WERI-Rb-1 (cell line): ENCODE measurements at regions not wholly inside any gene's neighbourhood (a gene's known extent, or its start where the extent isn't known, plus 50 kb on each side); places are given as distances from the start of the nearest gene placed in this dataset.

Source experiments
- DNase-seq: peaks from one replicate; pipeline ENCODE4 v3.0.0-alpha.2; 2020
- H3K27ac ChIP-seq: fragments of 250-450 bp; sonication (Bioruptor Pico); 2 replicates; pipeline ENCODE4 v1.5.1; 2020; ENCODE audit warnings: mild to moderate bottlenecking, moderate library complexity
- H3K27me3 ChIP-seq: fragments of 250-450 bp; sonication (Bioruptor Pico); 2 replicates; pipeline ENCODE4 v1.5.1; 2021; ENCODE audit warnings: mild to moderate bottlenecking, low read depth, moderate library complexity; ENCODE audit not compliant: insufficient read depth, severe bottlenecking
- H3K36me3 ChIP-seq: fragments of 250-450 bp; sonication (Bioruptor Pico); 2 replicates; pipeline ENCODE4 v1.5.1; 2020; ENCODE audit warnings: mild to moderate bottlenecking, moderate library complexity
- H3K4me3 ChIP-seq: 2 replicates; pipeline ENCODE4 v1.5.1; 2011; ENCODE audit warnings: low read depth, mild to moderate bottlenecking, control low read depth, low read length
- H3K9me3 ChIP-seq: fragments of 250-450 bp; sonication (Bioruptor Pico); 2 replicates; pipeline ENCODE4 v1.5.1; 2021; ENCODE audit warnings: mild to moderate bottlenecking, moderate library complexity; ENCODE audit not compliant: severe bottlenecking
- TF ChIP-seq, protein P1 (sequence below): IDR thresholded peaks from 2 replicates; pipeline ENCODE4 v1.5.1; 2011; ENCODE audit warnings: low read depth, mild to moderate bottlenecking, control low read depth, inconsistent platforms, low read length

GRCh38 chr11:95365348-95365747 lies 134.3 kb upstream of the SESN3 start:
- Histone ChIP-seq H3K4me3 (no peak overlapping the region), H3K36me3 (no peaks in the 10 kb centered on the region), H3K9me3 (no peaks in the 10 kb centered on the region), H3K27ac (no peak overlapping the region), H3K27me3 (no peaks in the 10 kb centered on the region)
- no peak for DNase-seq
- TF ChIP-seq, protein P1, sequence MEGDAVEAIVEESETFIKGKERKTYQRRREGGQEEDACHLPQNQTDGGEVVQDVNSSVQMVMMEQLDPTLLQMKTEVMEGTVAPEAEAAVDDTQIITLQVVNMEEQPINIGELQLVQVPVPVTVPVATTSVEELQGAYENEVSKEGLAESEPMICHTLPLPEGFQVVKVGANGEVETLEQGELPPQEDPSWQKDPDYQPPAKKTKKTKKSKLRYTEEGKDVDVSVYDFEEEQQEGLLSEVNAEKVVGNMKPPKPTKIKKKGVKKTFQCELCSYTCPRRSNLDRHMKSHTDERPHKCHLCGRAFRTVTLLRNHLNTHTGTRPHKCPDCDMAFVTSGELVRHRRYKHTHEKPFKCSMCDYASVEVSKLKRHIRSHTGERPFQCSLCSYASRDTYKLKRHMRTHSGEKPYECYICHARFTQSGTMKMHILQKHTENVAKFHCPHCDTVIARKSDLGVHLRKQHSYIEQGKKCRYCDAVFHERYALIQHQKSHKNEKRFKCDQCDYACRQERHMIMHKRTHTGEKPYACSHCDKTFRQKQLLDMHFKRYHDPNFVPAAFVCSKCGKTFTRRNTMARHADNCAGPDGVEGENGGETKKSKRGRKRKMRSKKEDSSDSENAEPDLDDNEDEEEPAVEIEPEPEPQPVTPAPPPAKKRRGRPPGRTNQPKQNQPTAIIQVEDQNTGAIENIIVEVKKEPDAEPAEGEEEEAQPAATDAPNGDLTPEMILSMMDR: no peak

DNA sequence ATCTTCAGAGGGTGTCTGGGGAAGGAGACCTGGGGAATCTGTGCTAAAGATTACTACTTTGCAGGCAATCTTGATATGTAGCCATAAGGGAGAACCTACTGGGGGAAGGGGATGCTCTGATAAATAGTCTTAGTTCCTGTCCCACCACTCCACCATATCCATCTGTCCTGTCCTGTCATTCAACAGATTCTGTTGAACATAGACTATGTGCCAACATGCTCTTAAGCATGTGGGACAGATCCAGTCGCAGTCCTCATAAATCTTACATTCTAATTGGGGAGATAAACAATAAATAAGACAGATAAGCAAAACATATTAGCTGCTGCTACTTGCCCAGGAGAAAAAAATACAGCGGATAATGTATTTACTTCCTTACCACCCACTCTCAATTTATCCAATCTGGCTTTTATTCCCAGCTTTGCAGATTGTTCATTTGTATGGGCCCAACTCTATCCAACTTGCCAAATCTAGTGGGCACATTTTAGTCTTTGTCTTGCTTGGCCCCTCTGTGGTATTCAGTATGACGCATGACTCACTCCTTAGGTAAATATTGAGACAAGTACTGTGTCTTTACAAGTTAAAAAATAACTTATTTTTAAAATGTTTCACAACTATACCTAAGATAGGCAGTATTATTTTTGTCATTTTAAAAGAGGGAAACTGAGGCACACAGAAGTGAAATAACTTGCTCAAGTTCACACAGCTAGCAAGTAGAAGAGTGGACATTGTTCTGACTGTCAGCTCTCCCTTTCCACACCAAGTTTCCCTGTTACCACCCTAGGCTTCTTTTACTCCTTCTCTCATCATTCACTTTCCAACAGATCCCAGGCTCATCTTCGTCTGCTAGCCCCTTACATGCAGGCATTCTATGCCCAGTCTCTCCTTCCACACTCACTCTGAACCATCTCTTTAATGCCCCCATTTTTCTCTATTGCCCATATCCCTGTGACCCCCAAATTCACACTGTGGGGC lies 133.6 kb upstream of the SESN3 start:
- no peaks in the 10 kb centered on the region for H3K9me3 ChIP-seq
- DNase-seq: no peak
- H3K4me3 ChIP-seq: no peak overlapping the region
- H3K27ac ChIP-seq: no peak overlapping the region
- H3K27me3 ChIP-seq: no peaks in the 10 kb centered on the region
- TF ChIP-seq, protein P1: no peak
- no peaks in the 10 kb centered on the region for H3K36me3 ChIP-seq

- Histone ChIP-seq H3K27me3 (no peaks in the 10 kb centered on the region), H3K4me3 (no peak overlapping the region), H3K27ac (no peak overlapping the region), H3K36me3 (no peaks in the 10 kb centered on the region), H3K9me3 (no peaks in the 10 kb centered on the region)
- TF ChIP-seq, protein P1: peak; percentile 44
- peak; percentile 86 for DNase-seq
These were observed 132.7 kb upstream of the SESN3 start for GRCh38 chr11:95363708-95364107.

DNA sequence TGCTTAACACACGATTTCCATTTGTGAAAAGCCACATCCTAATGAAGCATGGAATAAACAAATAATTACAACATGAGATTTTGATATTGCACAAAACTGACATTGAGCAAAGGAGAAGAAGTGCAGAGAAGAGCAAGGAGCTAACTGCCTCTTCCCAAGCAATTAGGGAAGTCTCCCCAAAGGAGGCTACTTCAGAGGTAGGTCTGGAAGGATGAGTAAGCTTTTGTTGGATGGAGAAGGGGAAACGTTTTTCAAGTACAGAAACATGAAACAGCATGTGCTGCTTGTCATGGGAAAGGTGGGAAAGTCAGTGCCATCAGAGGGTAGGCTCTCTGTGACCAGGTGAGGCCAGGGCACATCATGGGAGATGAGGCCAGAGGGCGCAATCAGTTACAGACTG lies 132.2 kb upstream of the SESN3 start:
- Histone ChIP-seq H3K9me3 (no peaks in the 10 kb centered on the region), H3K36me3 (no peaks in the 10 kb centered on the region), H3K27me3 (no peaks in the 10 kb centered on the region), H3K27ac (no peak overlapping the region), H3K4me3 (no peak overlapping the region)
- TF ChIP-seq, protein P1: no peak
- DNase-seq: no peak

DNA sequence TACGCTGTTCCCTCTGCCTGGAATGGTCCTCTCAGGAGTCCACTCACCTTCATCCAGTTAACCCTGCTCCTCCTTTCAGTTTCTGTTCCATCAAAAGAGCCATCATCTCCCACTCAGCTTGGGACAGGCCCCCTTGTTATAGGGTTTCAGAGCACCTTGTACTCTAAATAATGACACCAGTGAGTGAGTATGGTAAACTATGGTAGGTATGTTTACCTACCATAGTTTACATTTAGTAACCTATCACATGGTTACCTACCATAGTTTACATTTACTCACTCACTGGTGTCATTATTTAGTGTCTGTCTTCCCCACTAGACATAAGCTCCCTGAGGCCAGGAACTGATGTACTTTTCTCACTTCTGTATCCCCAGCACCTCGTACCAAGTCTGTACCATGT lies 130.2 kb upstream of the SESN3 start:
- DNase-seq: no peak
- no peaks in the 10 kb centered on the region for H3K36me3 ChIP-seq
- no peaks in the 10 kb centered on the region for H3K9me3 ChIP-seq
- H3K4me3 ChIP-seq: no peak overlapping the region
- no peak overlapping the region for H3K27ac ChIP-seq
- no peaks in the 10 kb centered on the region for H3K27me3 ChIP-seq
- TF ChIP-seq, protein P1: no peak
